Sigmoid colon (tissue), 6 donors: ENCODE measurements at regions not wholly inside any gene's neighbourhood (a gene's known extent, or its start where the extent isn't known, plus 50 kb on each side); places are given as distances from the start of the nearest gene placed in this dataset.

Source experiments
- DNase-seq: peaks from one replicate; pipeline ENCODE4 v3.0.0-alpha.2; 2019
- H3K27ac ChIP-seq, 4 donors: fragments of 200-600 bp; sonication (generic); one replicate each; pipeline ENCODE4 v1.5.1; 2016 to 2019; ENCODE audit warnings: mild to moderate bottlenecking in 1 of 4
- H3K27me3 ChIP-seq, 3 donors: fragments of 200-600 bp; sonication (generic); one replicate each; pipeline ENCODE4 v1.5.1; 2019; ENCODE audit warnings: mild to moderate bottlenecking in 1 of 3
- H3K36me3 ChIP-seq, 4 donors: fragments of 200-600 bp; sonication (generic); one replicate each; pipeline ENCODE4 v1.5.1; 2016 to 2019
- H3K4me1 ChIP-seq, 4 donors: fragments of 200-600 bp; sonication (generic); one replicate each; pipeline ENCODE4 v1.5.1; 2017 to 2019
- H3K4me3 ChIP-seq, 4 donors: fragments of 200-600 bp; sonication (generic); one replicate each; pipeline ENCODE4 v1.5.1; 2017 to 2019; ENCODE audit warnings: mild to moderate bottlenecking in 2 of 4, moderate library complexity in 1 of 4
- H3K9me3 ChIP-seq, 4 donors: fragments of 200-600 bp in 3 of 4; sonication (generic) in 3 of 4; one replicate each; pipeline versions ENCODE4 v1.5.1 to v1.6.1; 2013 to 2019
- EP300 ChIP-seq, 4 donors: sonication (generic); formaldehyde crosslinking; IDR thresholded peaks; one replicate each; pipeline ENCODE4 v1.6.1; 2017; ENCODE audit warnings: antibody characterized with exemption in 4 of 4
- POLR2A ChIP-seq, 2 donors: fragments of 450-650 bp; IDR thresholded peaks; one replicate each; pipeline ENCODE4 v1.6.1; 2016; ENCODE audit warnings: antibody characterized with exemption in 2 of 2, mild to moderate bottlenecking in 2 of 2, moderate library complexity in 2 of 2
- POLR2AphosphoS5 ChIP-seq, 4 donors: sonication (generic); formaldehyde crosslinking; IDR thresholded peaks; one replicate each; pipeline ENCODE4 v1.6.1; 2017; ENCODE audit warnings: antibody characterized with exemption in 4 of 4
- WGBS, 2 donors: extraction: QIAGEN DNeasy Blood & Tissue Kit; methylation state at CpG; one replicate each; pipeline ENCODE4 v1.1.7; 2013; 5-methylcytosine and 5-hydroxymethylcytosine counted together
- intact Hi-C: fragments of 100-400 bp; cut with DNase I; formaldehyde crosslinking; loops from one replicate; pipeline ENCODE4 v1.15.1; 2023
- TF ChIP-seq, protein P1 (sequence below), 4 experiments: fragments of 450-650 bp in 3 of 4; fragments of 200-600 bp in 1 of 4; IDR thresholded peaks; one replicate each; pipeline ENCODE4 v1.5.1; 2016 to 2019; ENCODE audit warnings: antibody characterized with exemption in 4 of 4, mild to moderate bottlenecking in 3 of 4, moderate library complexity in 2 of 4
- donor health status: healthy with polysubstance abuse.
- donor health status: healthy.

DNA sequence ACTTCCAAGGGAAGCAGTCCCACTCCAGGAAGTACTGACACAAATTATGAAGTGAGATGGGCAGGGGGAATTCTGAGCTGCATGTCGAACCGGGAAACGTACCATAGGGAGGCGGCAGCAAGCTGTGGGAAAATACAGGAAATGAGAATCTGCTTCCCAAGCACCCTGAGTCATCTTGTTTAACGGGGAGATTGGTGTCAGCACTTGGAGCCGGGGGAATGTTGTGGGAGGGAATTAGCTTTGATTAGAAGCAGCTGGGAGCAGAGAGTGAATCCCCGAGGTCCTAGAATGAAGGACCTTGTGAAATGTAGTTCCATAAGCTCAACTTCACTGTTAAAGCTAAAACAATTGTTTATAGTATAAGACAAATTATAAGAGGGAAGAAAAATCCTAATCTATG lies 141.4 kb upstream of the PRKCQ start:
- Histone ChIP-seq H3K4me1 (peaks cover 0 to 4% (median 0%) of the 10 kb centered on the region in 4 donors), H3K36me3 (no peaks in the 10 kb centered on the region), H3K27ac (peak overlapping the region; percentile 63 to 75 (median 67)), H3K9me3 (no peaks in the 10 kb centered on the region), H3K4me3 (no peak overlapping the region), H3K27me3 (peaks cover 0 to 14% (median 0%) of the 10 kb centered on the region in 3 donors)
- WGBS, 2 donors: 57 to 65% methylated on average over 7 of the region's 7 CpGs
- DNase-seq: peak; percentile 85
- intact Hi-C loops: no loop called here
- TF ChIP-seq, protein P1, sequence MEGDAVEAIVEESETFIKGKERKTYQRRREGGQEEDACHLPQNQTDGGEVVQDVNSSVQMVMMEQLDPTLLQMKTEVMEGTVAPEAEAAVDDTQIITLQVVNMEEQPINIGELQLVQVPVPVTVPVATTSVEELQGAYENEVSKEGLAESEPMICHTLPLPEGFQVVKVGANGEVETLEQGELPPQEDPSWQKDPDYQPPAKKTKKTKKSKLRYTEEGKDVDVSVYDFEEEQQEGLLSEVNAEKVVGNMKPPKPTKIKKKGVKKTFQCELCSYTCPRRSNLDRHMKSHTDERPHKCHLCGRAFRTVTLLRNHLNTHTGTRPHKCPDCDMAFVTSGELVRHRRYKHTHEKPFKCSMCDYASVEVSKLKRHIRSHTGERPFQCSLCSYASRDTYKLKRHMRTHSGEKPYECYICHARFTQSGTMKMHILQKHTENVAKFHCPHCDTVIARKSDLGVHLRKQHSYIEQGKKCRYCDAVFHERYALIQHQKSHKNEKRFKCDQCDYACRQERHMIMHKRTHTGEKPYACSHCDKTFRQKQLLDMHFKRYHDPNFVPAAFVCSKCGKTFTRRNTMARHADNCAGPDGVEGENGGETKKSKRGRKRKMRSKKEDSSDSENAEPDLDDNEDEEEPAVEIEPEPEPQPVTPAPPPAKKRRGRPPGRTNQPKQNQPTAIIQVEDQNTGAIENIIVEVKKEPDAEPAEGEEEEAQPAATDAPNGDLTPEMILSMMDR (IDR thresholded peaks at IDR 0.05): no peak
- TF ChIP-seq EP300 (IDR thresholded peaks at IDR 0.05): no peak
- TF ChIP-seq POLR2AphosphoS5 (IDR thresholded peaks at IDR 0.05): peak in 3 of 4 donors; percentile 30 to 73 (median 37)

DNA sequence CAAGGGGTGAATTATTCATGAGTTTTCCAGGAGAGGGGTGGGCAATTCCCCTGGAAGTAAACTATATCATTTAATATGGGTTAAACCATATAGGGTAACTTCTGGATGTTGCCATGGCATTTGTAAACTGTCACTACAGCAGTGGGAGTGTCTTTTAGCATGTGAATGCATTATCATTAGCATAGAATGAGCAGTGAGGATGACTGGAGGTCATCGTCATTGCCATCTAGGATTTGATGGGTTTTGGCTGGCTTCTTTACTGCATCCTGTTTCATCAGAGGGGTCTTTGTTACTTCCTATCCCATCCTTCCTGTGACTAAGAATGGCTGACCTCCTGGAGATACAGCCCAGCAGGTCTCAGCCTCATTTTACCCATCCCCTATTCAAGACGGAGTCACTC lies 139.5 kb upstream of the PRKCQ start:
- Histone ChIP-seq H3K4me1 (peaks cover 0 to 4% (median 0%) of the 10 kb centered on the region in 4 donors), H3K27me3 (peaks cover 0 to 11% (median 0%) of the 10 kb centered on the region in 3 donors), H3K27ac (no peak overlapping the region), H3K9me3 (no peaks in the 10 kb centered on the region), H3K4me3 (no peak overlapping the region), H3K36me3 (no peaks in the 10 kb centered on the region)
- WGBS, 2 donors: 87 to 93% methylated on average over 2 of the region's 2 CpGs
- DNase-seq: no peak
- intact Hi-C loops: no loop called here
- TF ChIP-seq, protein P1 (IDR thresholded peaks at IDR 0.05): no peak
- no peak for TF ChIP-seq POLR2A (IDR thresholded peaks at IDR 0.05)
- TF ChIP-seq POLR2AphosphoS5 (IDR thresholded peaks at IDR 0.05): no peak
- TF ChIP-seq EP300 (IDR thresholded peaks at IDR 0.05): no peak

DNA sequence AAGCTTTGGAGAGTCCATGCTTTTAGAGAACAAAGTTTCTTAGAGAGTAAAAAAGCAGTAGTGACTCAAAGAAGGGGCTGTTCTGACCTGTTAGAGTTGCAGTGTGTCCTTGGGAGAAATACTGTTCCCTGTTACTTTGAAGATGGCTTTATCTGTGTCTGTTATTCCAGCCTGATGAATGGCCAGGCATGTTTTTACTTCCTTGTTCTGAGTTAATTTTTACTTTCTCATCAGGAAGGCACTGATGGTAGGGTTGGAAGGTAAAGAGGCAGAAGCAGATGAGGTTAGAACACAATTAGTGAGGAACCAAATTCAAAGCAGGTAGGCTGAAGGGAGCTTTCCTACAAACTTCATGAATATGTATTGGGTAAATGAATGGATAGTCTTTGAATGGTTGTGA lies 138.5 kb upstream of the PRKCQ start:
- H3K27ac ChIP-seq: no peak overlapping the region
- peaks cover 0 to 4% (median 0%) of the 10 kb centered on the region in 4 donors for H3K4me1 ChIP-seq
- no peak overlapping the region for H3K4me3 ChIP-seq
- DNase-seq: no peak
- TF ChIP-seq POLR2AphosphoS5 (IDR thresholded peaks at IDR 0.05) (no peak), EP300 (IDR thresholded peaks at IDR 0.05) (no peak), POLR2A (IDR thresholded peaks at IDR 0.05) (no peak)
- TF ChIP-seq, protein P1 (IDR thresholded peaks at IDR 0.05): no peak
- intact Hi-C loops: no loop called here
- H3K36me3 ChIP-seq: no peaks in the 10 kb centered on the region
- H3K9me3 ChIP-seq: no peaks in the 10 kb centered on the region
- peaks cover 0 to 11% (median 0%) of the 10 kb centered on the region in 3 donors for H3K27me3 ChIP-seq

DNA sequence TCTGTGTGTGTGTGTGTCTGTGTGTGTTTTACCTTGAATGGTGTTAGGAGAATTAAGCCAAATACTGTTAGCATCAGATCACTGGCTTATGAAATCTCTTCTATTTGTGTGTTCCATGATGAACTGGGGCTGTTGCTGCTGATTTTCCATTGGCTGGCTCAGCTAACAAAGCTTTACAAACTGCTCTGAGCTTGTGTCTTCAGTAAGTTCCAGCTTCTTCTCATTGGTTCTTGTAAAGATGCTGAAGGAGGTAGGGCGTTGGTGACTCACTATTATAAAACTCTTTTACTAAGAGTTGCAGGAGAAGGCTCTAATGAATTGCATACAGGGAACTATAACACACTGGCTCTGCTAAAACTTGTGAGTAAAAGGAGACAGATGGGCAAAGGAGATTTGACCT lies 136.4 kb upstream of the PRKCQ start:
- TF ChIP-seq POLR2AphosphoS5 (IDR thresholded peaks at IDR 0.05): peak in 1 of 4 donors; percentile 33
- TF ChIP-seq, protein P1 (IDR thresholded peaks at IDR 0.05): no peak
- Histone ChIP-seq H3K36me3 (no peaks in the 10 kb centered on the region), H3K9me3 (no peaks in the 10 kb centered on the region), H3K4me1 (no peaks in the 10 kb centered on the region), H3K27ac (peak overlapping the region in 2 of 4 donors; percentile 1 to 27), H3K4me3 (no peak overlapping the region), H3K27me3 (peaks cover 0 to 13% (median 0%) of the 10 kb centered on the region in 3 donors)
- WGBS, 2 donors: 39 to 57% methylated on average over 1 of the region's 1 CpG
- DNase-seq: peak; percentile 82
- intact Hi-C loops: no loop called here

DNA sequence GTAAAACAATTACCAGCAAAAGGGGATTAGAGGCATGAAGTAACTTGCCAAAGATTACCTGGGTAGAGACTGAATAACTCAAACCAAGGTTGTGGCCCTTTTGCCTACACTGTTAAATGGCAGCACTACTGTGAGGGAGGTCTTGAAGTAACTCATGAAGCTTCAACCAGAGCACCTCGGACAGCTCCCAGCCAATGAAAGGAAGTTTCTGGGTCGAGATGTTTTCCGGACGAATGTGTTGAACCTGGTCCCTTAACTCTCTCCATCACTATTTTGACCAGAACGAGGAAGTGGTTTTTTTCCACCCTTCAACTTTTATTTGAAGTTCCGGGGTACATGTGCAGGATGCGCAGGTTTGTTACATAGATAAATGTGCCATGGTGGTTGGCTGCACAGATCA lies 133.6 kb upstream of the PRKCQ start:
- no peak for DNase-seq
- Histone ChIP-seq H3K9me3 (no peaks in the 10 kb centered on the region), H3K36me3 (no peaks in the 10 kb centered on the region), H3K27ac (no peak overlapping the region), H3K4me3 (no peak overlapping the region), H3K27me3 (peaks cover 0 to 20% (median 0%) of the 10 kb centered on the region in 3 donors), H3K4me1 (no peaks in the 10 kb centered on the region)
- TF ChIP-seq EP300 (IDR thresholded peaks at IDR 0.05) (no peak), POLR2A (IDR thresholded peaks at IDR 0.05) (no peak), POLR2AphosphoS5 (IDR thresholded peaks at IDR 0.05) (no peak)
- TF ChIP-seq, protein P1 (IDR thresholded peaks at IDR 0.05): no peak
- intact Hi-C loops: no loop called here
- 35 to 46% methylated on average over 7 of the region's 7 CpGs for WGBS, 2 donors
